ENCODE measurements at regions not wholly inside any gene's neighbourhood (a gene's known extent, or its start where the extent isn't known, plus 50 kb on each side); places are given as distances from the start of the nearest gene placed in this dataset.
"Not testable (repeated sequence)": the region's sequence is repeated elsewhere in the genome, so short reads cannot be mapped to it uniquely, and the experiment has no call there.

DNA sequence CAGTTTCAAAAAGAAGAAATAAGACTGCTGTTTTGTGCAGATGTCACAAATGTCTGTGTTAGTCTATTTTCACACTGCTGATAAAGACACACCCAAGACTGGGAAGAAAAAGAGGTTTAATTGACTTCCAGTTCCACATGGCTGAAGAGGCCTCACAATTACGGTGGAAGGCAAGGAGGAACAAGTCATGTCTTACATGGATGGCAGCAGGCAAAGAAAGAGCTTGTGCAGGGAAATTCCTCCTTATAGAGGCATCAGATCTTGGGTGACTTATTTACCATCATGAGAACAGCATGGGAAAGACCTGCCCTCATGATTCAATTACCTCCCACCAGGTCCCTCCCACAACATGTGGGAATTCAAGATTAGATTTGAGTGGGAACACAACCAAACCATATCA lies 527.7 kb upstream of the KCND2 start:
- not testable (repeated sequence) for ATAC-seq; H3K4me3 Mint-ChIP-seq; DNase-seq (ENCODE audit: low spot score in 2 of 2); H3K4me1 Mint-ChIP-seq; H3K27ac Mint-ChIP-seq; H3K36me3 Mint-ChIP-seq
- peaks cover 14% of the 10 kb centered on the region for H3K9me3 Mint-ChIP-seq

GRCh38 chr7:119748251-119748860 lies 524.6 kb upstream of the KCND2 start:
- Mint-ChIP-seq H3K9me3 (peaks cover 15% of the 10 kb centered on the region), H3K36me3 (no peaks in the 10 kb centered on the region), H3K4me3 (no peak overlapping the region), H3K27ac (no peak overlapping the region), H3K4me1 (no peaks in the 10 kb centered on the region)
- no peak for DNase-seq (ENCODE audit: low spot score in 2 of 2)
- ATAC-seq, result no peak

GRCh38 chr7:119748991-119749390 lies 524.0 kb upstream of the KCND2 start:
- peaks cover 15% of the 10 kb centered on the region for H3K9me3 Mint-ChIP-seq
- H3K36me3 Mint-ChIP-seq, result no peaks in the 10 kb centered on the region
- no peak overlapping the region for H3K4me3 Mint-ChIP-seq
- no peak overlapping the region for H3K27ac Mint-ChIP-seq
- no peak for ATAC-seq
- no peak for DNase-seq (ENCODE audit: low spot score in 2 of 2)
- no peaks in the 10 kb centered on the region for H3K4me1 Mint-ChIP-seq

GRCh38 chr7:119756687-119757086 lies 516.3 kb upstream of the KCND2 start:
- ATAC-seq (no peak), DNase-seq (ENCODE audit: low spot score in 2 of 2) (no peak)
- no peaks in the 10 kb centered on the region for H3K4me1 Mint-ChIP-seq
- no peaks in the 10 kb centered on the region for H3K36me3 Mint-ChIP-seq
- H3K4me3 Mint-ChIP-seq, result no peak overlapping the region
- peaks cover 14% of the 10 kb centered on the region for H3K9me3 Mint-ChIP-seq
- H3K27ac Mint-ChIP-seq, result no peak overlapping the region

GRCh38 chr7:119758254-119758653 lies 514.7 kb upstream of the KCND2 start:
- H3K36me3 Mint-ChIP-seq, result no peaks in the 10 kb centered on the region
- H3K4me3 Mint-ChIP-seq, result no peak overlapping the region
- no peak for ATAC-seq
- no peak for DNase-seq (ENCODE audit: low spot score in 2 of 2)
- no peaks in the 10 kb centered on the region for H3K4me1 Mint-ChIP-seq
- H3K27ac Mint-ChIP-seq, result no peak overlapping the region
- peaks cover 10% of the 10 kb centered on the region for H3K9me3 Mint-ChIP-seq

DNA sequence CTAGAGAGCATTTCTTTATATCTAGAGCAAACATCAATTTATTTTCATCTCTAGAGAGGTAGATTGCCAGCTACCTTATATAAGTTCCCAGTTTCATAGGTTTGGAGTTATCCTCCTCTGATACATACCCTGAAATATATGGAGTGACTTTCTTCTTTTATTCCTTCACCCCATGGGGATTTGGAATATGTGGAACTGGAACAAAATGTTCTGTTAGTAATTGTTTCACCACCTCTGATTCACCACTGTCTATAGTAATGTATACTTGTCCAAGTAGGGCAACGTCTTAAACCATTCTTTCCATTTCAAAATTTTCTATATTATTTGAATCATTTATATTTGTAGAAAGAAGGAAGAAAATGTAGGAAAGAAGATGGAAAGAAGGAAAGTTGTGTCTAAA lies 511.2 kb upstream of the KCND2 start:
- no peak overlapping the region for H3K4me3 Mint-ChIP-seq

DNA sequence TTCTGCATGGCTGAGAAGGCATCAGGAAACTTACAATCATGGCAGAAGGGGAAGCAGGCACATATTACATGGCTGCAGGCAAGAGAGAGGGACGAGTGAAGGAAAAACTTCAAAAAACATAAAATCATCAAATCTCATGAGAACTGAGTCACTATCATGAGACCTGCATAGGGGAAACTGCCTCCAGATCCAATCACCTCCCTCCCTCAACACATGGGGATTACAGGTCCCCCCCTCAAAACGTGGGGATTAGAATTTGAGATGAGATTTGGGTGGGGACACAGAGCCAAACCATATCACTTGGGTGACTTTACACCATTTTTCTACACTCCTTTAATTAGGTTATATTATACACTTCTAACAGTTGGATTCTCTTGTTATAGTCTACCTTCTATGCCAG lies 490.7 kb upstream of the KCND2 start:
- Mint-ChIP-seq H3K36me3 (no peaks in the 10 kb centered on the region), H3K27ac (no peak overlapping the region), H3K4me3 (no peak overlapping the region), H3K9me3 (peaks cover 10% of the 10 kb centered on the region), H3K4me1 (no peaks in the 10 kb centered on the region)
- ATAC-seq (no peak), DNase-seq (ENCODE audit: low spot score in 2 of 2) (no peak)

More for the DNA sequence above, 511.2 kb upstream of the KCND2 start:
- Mint-ChIP-seq H3K27ac (no peak overlapping the region), H3K4me1 (no peaks in the 10 kb centered on the region), H3K36me3 (no peaks in the 10 kb centered on the region), H3K9me3 (peaks cover 13% of the 10 kb centered on the region)
- DNase-seq (ENCODE audit: low spot score in 2 of 2), result no peak
- ATAC-seq, result no peak

DNA sequence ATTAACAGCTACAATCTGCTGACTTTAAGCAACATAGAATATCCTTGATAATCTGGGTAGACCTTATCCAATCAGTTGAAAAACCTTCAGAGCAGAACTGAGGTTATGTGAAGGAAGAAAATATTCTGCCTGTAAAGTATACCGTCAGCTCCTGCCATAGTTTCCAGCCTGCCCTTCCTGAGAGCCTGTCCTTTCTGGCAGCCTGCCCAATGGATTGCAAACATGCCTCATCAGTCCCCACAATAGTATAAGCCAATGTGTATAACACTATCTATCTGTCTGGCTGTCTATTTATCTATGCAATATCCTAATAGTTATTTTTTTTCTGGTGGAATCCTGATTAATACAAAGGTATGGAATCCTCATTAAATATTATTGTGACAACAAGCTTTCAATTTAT lies 489.2 kb upstream of the KCND2 start:
- DNase-seq (ENCODE audit: low spot score in 2 of 2) (no peak), ATAC-seq (no peak)
- no peak overlapping the region for H3K27ac Mint-ChIP-seq
- H3K36me3 Mint-ChIP-seq, result no peaks in the 10 kb centered on the region
- H3K4me3 Mint-ChIP-seq, result no peak overlapping the region
- peaks cover 8% of the 10 kb centered on the region for H3K9me3 Mint-ChIP-seq
- no peaks in the 10 kb centered on the region for H3K4me1 Mint-ChIP-seq

DNA sequence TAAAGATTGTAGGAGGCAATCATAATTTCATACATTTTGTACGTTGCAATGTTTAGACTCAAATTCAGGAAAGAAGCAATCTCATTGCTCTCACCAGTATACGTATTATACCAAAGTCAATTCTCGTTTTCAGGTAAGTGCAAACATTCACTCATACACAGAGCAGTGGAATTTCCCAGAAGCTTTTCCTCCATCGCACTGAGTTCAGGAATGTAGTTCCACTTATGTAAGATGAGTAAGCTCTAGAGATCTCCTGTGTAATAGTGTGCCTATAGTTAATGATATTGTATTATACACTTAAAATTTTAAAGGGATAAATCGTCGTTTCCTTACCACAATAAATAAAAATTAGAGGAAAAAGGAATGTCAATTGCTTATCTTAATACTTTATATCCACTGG lies 470.8 kb upstream of the KCND2 start:
- ATAC-seq (no peak), DNase-seq (ENCODE audit: low spot score in 2 of 2) (no peak)
- H3K4me1 Mint-ChIP-seq, result no peaks in the 10 kb centered on the region
- H3K27ac Mint-ChIP-seq, result no peak overlapping the region
- no peaks in the 10 kb centered on the region for H3K36me3 Mint-ChIP-seq
- H3K4me3 Mint-ChIP-seq, result no peak overlapping the region
- H3K9me3 Mint-ChIP-seq, result peaks cover 4% of the 10 kb centered on the region

- H3K27ac Mint-ChIP-seq, result no peak overlapping the region
- H3K9me3 Mint-ChIP-seq, result peaks cover 17% of the 10 kb centered on the region
- H3K4me3 Mint-ChIP-seq, result no peak overlapping the region
- ATAC-seq (no peak), DNase-seq (ENCODE audit: low spot score in 2 of 2) (no peak)
- no peaks in the 10 kb centered on the region for H3K4me1 Mint-ChIP-seq
- no peaks in the 10 kb centered on the region for H3K36me3 Mint-ChIP-seq
These were observed 447.8 kb upstream of the KCND2 start for GRCh38 chr7:119825091-119825655.

DNA sequence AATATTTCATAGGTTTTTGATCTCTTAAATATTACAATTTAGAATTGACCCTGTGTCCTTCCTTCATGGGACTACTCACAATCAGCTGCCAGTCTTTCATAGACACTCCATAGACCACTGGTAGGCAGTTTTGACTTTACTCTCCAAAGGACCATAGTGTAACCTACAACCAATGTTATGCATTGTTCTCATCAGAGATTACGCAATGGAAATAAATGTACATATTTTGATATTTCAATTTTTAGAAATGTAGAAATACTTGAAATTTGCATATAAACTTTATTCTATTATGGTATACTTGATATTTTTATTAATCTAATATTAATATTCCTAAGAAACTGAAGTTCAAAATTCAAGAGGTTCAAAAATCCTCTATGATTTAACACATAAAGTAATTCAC lies 446.4 kb upstream of the KCND2 start:
- H3K36me3 Mint-ChIP-seq, result no peaks in the 10 kb centered on the region
- H3K4me1 Mint-ChIP-seq, result no peaks in the 10 kb centered on the region
- peaks cover 19% of the 10 kb centered on the region for H3K9me3 Mint-ChIP-seq
- H3K27ac Mint-ChIP-seq, result no peak overlapping the region
- no peak overlapping the region for H3K4me3 Mint-ChIP-seq
- ATAC-seq, result no peak
- DNase-seq (ENCODE audit: low spot score in 2 of 2), result no peak

DNA sequence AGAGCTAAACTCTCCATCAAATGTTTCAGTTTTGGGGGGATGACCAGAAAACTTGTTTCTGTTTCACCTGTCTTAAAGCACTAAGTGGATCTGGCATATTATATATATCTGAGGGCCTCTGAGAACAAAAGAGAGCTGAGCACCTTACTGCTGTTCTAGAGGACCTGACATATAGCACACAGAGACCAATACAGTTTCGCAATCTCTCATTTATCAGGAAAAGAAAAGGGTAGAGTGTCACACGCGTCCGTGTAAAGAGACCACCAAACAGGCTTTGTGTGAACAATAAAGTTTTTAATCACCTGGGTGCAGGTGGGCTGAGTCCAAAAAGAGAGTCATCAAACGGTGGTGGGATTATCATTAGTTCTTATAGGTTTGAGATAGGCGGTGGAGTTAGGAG lies 434.5 kb upstream of the KCND2 start:
- Mint-ChIP-seq H3K36me3 (no peaks in the 10 kb centered on the region), H3K27ac (no peak overlapping the region), H3K4me1 (no peaks in the 10 kb centered on the region), H3K4me3 (no peak overlapping the region), H3K9me3 (peaks cover 20% of the 10 kb centered on the region)
- ATAC-seq (no peak), DNase-seq (ENCODE audit: low spot score in 2 of 2) (no peak)

DNA sequence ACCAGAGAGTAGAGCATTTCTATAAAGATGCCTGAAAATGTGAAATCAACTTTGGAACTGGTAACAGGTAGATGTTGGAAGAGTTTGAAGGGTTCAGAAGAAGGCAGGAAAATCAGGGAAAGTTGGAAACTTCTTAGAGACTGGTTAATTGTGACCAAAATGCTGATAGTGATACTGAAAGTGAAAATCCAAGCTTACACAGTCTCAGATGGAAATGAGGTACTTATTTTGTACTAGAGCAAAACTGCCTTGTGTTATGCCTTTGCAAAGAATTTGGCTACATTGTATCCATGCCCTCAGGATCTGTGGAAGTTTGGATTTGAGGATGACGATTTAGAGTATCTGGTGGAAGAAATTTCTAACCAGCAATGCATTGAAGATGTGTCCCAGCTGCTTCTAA lies 430.6 kb upstream of the KCND2 start:
- no peak overlapping the region for H3K27ac Mint-ChIP-seq
- H3K4me3 Mint-ChIP-seq, result no peak overlapping the region
- no peaks in the 10 kb centered on the region for H3K4me1 Mint-ChIP-seq
- peaks cover 31% of the 10 kb centered on the region for H3K9me3 Mint-ChIP-seq
- no peaks in the 10 kb centered on the region for H3K36me3 Mint-ChIP-seq
- ATAC-seq (no peak), DNase-seq (ENCODE audit: low spot score in 2 of 2) (no peak)

DNA sequence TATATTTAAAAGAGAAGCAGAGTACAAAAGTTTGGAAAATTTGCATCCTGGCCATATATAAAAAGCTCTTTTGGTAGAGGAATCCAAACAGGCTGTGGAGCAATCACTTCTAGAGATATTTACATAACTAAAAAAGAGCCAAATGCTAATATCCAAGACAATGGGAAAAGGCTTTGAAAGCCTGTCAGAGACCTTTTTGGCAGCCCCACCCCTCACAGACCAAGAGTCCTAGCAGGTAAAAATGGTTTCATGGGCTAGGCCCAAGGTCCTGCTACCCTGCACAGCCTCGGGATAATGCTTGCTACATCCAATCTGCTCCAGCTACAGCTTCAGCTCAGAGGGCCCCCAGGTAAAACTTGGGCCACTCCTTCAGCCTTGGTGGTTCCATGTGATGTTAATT lies 430.2 kb upstream of the KCND2 start:
- DNase-seq (ENCODE audit: low spot score in 2 of 2) (no peak), ATAC-seq (no peak)
- Mint-ChIP-seq H3K4me3 (no peak overlapping the region), H3K27ac (no peak overlapping the region), H3K4me1 (no peaks in the 10 kb centered on the region), H3K9me3 (peaks cover 31% of the 10 kb centered on the region), H3K36me3 (no peaks in the 10 kb centered on the region)

DNA sequence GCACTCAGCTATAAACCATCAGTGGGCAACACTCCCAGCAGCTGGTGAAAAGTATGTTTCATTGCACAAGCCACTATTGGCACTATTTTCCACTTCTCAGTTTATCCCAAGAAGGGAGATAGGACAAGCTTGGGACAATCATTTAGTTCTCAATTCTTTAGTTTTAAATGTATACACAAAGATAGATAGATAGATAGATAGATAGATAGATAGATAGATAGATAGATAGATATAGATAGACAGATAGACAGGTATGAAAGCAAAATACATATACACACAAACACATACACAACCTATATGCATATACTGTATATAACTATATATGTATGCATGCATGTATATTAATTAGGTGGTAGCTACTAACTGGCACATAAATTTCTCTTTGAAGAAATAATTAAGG lies 411.6 kb upstream of the KCND2 start:
- H3K36me3 Mint-ChIP-seq, result no peaks in the 10 kb centered on the region
- peaks cover 25% of the 10 kb centered on the region for H3K9me3 Mint-ChIP-seq
- DNase-seq (ENCODE audit: low spot score in 2 of 2) (no peak), ATAC-seq (no peak)
- no peak overlapping the region for H3K27ac Mint-ChIP-seq
- H3K4me3 Mint-ChIP-seq, result no peak overlapping the region
- H3K4me1 Mint-ChIP-seq, result no peaks in the 10 kb centered on the region

GRCh38 chr7:119868387-119868786 lies 404.6 kb upstream of the KCND2 start:
- Mint-ChIP-seq H3K9me3 (peaks cover 17% of the 10 kb centered on the region), H3K36me3 (no peaks in the 10 kb centered on the region), H3K4me1 (no peaks in the 10 kb centered on the region), H3K27ac (no peak overlapping the region), H3K4me3 (no peak overlapping the region)
- DNase-seq (ENCODE audit: low spot score in 2 of 2) (no peak), ATAC-seq (no peak)

- H3K4me1 Mint-ChIP-seq, result no peaks in the 10 kb centered on the region
- H3K27ac Mint-ChIP-seq, result no peak overlapping the region
- H3K36me3 Mint-ChIP-seq, result no peaks in the 10 kb centered on the region
- H3K4me3 Mint-ChIP-seq, result no peak overlapping the region
- ATAC-seq, result no peak
- peaks cover 23% of the 10 kb centered on the region for H3K9me3 Mint-ChIP-seq
- no peak for DNase-seq (ENCODE audit: low spot score in 2 of 2)
These were observed 393.1 kb upstream of the KCND2 start for GRCh38 chr7:119879835-119880234.
